Astrocyte (in vitro differentiated cells and primary cell): ENCODE measurements at regions not wholly inside any gene's neighbourhood (a gene's known extent, or its start where the extent isn't known, plus 50 kb on each side); places are given as distances from the start of the nearest gene placed in this dataset.

Experiments
- CTCF ChIP-seq: IDR thresholded peaks from 2 replicates; pipeline ENCODE4 v1.5.1; 2011; ENCODE audit warnings: low read depth, mild to moderate bottlenecking, inconsistent platforms, low read length, moderate library complexity; ENCODE audit not compliant: insufficient read depth
- EZH2 ChIP-seq: IDR thresholded peaks from 2 replicates; pipeline ENCODE4 v1.6.1; 2012; ENCODE audit warnings: mild to moderate bottlenecking, low read length, inconsistent platforms; ENCODE audit not compliant: insufficient read depth

DNA sequence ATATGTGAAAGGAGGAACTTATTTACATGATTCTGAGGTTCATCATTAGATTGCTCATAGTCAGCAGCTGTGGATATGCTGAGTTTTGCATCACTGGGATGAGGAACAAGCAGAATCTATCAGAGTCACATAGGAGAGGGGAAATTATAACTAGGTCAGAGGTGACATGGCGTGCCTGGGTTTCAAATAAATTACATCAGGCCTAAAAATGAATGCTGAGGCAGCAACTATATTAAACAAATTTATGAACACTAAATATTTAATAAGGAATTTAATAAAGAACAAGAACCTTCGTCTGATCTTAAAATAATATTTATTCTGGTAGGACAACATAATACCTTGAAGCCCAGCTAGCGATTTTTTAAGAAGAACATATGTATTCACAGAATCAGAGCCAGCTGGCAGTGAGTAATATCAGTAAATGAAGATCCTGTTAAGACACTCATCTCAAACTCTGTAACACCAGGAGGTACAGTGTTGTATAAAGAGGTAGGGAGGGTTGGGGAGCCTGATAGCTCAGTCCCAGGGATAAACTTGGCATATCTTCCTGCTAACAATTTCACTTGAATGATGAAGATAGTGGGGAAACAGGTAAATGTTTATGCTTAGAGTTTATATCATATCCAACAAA, 60.9 kb upstream of the HS3ST1 start:
- no peak for TF ChIP-seq CTCF
- no peak for TF ChIP-seq EZH2
